ENCODE measurements at regions not wholly inside any gene's neighbourhood (a gene's known extent, or its start where the extent isn't known, plus 50 kb on each side); places are given as distances from the start of the nearest gene placed in this dataset.

DNA sequence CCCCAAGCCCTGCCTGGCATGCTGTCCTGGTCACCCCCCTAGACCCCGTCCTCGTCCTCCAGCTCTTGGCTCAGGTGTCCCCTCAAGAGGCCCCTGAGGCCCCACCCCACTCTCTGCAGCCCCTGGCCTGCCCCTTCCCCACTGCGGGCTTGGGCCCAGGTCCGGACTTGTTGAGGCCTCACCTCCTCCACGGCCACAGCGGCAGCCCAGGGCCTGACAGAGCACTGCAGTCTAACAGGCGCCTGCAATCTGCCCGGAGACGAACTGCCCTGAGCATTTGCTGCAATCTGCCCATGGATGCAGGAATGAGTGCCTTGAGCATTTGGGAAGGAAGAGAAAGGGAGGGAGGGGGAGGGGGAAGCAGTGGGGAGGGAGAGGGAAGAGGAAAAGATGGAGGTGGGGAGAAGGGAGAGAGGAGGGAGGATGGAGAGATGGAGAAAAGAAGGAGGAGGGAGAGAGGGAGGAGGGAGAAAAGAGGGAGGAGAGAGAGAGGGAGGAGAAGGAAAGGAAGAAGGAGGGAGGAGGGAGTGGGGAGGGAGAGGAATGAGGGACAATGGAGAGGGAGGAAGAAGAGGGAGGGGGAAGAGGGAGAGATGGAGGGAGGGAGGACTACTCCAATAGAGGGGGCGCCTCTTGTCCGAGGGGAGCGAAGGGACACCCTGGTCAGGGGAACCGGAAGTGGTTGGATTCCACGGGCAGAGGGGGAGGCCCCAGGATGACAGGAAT, 73.9 kb downstream of the PDGFA start:
- intact Hi-C loops (cut with DNase I, micrococcal nuclease): no loop called here
- ATAC-seq (no peak), DNase-seq (no peak)

- ATAC-seq (no peak), DNase-seq (no peak)
- intact Hi-C loops (cut with DNase I, micrococcal nuclease): no loop called here
These were observed 73.2 kb downstream of the PDGFA start for GRCh38 chr7:446289-446935.
